ENCODE measurements at regions not wholly inside any gene's neighbourhood (a gene's known extent, or its start where the extent isn't known, plus 50 kb on each side); places are given as distances from the start of the nearest gene placed in this dataset.

- DNase-seq = no peak
Observed at GRCh38 chr6:56765494-56765893, 122.8 kb upstream of the DST start.

DNA sequence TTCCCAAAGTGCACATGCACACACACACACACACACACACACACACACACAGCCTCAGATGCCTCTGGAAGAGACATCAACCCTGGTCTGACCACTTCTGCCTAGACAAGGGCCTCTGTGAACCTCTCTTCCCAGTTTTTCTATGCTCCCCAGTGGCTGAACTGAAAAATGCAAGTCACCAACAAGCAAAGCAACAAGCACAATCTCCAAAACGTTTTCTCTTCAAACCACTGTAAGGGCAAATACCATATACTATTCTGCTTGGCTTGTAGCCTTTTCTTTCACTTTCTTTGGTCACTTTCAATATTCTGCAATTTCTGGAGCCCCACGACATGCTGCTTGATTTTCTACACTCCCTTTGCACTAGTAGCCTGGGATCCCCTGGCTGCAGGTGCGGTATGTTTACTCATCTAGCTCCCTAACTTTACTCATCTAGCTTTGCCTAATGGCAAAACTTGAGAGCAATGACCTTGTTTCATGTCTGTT is 121.4 kb upstream of the DST start:
- DNase-seq = no peak

DNA sequence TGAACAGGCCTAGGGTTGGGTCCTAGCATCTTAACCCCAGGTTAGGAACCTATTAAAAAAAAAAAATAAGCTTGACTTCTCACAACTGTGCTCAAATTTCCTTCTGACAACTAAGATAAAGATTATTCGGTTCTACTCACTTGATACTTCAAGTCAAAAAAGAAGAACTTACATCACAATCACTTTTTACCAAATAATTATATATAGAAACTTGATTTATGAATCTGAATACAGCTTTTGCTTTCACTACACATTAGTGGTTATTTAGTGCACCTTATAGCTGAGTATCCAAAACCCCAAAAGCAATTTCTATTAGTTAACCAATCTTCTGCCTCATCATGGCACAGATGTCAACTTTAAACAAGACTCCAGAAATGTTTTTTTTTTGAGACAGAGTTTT is 119.0 kb upstream of the DST start:
- DNase-seq = no peak

- no peak for DNase-seq
Observed at GRCh38 chr6:56760842-56761241, 118.2 kb upstream of the DST start.

- DNase-seq = no peak
Observed at GRCh38 chr6:56759521-56759920, 116.8 kb upstream of the DST start.

GRCh38 chr6:56758553-56758952 is 115.9 kb upstream of the DST start:
- no peak for DNase-seq

- DNase-seq = no peak
Observed at GRCh38 chr6:56758120-56758519, 115.4 kb upstream of the DST start.

- DNase-seq = no peak
Observed at GRCh38 chr6:56757588-56757984, 114.9 kb upstream of the DST start.

- DNase-seq = no peak
Observed at GRCh38 chr6:56756791-56757587, 114.3 kb upstream of the DST start.

- no peak for DNase-seq
Observed at GRCh38 chr6:56756219-56756789, 113.6 kb upstream of the DST start.

GRCh38 chr6:56755040-56755439 is 112.4 kb upstream of the DST start:
- DNase-seq = no peak

DNA sequence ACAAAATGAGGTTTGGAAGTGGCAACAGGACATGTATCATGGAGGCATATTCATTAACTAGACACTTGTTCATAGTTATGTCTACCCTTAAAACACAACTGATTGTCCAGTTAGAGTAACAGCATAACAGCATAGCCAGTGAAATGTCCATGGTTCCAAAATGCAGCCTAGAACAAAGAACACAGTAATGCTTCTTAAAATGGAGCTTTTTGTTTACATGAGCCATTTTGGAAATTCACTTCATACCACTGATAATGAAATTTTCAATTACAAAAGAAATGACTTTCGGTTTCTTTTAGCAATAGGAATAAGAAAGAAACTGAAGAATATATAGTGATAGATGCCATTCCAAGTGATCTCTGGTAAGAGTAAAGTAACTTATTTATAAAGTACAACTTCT is 111.1 kb upstream of the DST start:
- DNase-seq = no peak

- DNase-seq = no peak
Observed at GRCh38 chr6:56752534-56752933, 109.8 kb upstream of the DST start.

GRCh38 chr6:56752009-56752408 is 109.3 kb upstream of the DST start:
- DNase-seq = no peak

DNA sequence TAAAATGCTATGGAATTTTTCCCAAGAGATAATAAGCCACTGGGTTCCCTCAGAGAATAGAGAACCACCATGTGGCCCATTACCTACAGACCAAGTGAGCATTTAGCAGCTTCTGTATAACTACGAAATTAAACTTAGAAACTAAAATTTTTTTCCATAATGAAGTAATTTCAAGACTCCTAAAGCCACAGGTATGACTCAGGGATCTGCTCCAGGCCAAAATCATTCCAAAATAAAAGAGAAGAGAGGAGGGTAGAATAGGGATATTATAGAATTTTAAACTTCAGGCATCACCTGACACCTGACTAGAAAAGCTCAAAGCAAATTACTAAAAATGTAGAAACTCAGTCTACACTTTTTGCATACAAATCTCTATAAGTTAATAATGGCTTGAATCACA is 108.9 kb upstream of the DST start:
- DNase-seq = no peak

DNA sequence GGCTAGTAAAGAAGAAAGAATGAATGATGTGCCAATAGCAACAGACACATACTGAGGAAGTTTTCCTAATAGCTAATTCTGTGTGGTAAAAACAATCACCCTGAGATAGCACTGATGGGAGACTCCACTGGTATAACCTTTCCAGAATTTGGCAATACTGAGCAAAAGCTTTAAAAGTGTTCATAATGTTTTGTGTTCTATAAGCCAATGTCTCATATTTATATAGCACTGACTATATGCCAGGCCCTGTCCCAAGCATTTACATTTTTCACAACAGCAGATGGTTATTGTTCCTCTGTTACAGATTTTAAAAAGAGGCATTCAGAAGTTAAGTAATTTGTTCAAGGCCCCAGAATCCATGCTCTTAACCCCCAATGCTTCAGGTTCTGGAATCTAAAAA is 108.0 kb upstream of the DST start:
- DNase-seq = no peak

DNA sequence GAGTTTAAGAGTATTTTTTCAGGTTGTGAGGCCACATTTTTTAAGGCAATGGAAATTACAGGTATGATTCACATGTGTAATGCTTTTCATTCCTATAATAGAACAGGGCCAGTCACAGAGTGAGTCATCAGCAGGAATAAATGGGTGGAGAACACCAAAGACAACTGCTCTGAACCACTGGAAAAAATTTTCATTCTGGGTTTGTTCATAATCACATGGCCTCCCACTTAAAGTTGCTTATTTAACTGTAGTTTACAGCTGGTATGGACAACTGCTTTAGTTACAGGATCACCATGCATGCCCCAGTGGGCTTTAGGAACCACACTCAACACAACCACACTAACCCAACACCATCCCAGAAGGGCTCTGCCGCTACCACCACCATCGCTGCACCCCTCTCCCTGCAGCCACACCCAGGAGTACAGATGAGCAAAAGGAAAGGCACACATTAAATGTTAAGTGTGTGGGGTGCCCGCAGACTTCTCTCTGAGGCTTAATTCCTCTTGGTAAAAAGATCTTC is 107.0 kb upstream of the DST start:
- DNase-seq = no peak

DNA sequence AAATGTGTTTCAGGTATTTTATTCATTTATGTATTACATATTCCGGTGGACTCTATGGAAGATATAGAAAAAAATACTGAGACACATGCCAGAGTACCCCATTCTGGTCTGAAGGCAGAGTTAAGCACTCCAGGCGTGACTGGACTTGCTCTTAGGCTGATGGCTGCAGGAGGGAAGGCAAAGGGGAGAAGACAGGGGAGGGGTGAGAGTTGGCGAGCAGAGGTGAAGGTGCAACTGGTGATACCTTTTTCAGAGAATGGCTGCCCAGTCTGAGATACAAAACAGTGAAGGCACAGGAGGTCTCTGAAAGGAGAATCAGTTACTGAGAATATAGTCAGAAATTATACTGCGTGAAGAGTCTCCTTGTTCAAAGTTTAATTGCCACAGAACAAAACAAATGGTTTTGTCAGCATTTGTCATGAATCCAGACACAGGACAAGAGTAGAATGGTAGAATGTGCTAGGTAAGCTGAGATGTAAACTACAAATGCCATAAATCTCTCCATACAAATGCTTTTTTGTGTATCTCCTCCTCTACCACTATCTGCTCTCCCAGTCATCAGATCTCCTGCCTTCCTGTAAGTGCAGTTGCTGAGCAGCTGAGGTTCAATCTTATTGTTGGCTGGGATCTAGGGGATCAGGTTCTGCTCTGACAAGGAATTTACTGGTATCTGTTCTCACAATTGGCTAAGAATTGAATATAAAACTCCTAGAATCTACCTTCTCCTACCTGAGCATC is 104.2 kb upstream of the DST start:
- no peak for DNase-seq

DNA sequence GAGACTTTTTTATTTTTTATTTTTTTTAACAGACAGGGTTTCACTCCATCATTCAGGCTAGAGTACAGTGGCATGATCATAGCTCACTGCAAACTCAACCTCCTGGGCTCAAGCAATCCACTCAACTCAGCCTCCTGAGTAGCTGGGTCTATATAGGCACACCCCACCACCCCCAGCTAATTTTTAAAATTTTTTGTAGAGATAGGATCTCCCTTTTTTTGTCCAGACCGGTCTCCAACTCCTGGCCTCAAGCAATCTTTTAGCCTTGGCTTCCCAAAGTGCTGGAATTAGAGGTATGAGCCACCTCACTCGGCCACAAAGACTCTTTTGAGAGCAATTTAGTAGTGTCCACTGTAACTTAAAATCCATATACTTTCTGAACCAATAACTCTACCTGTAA is 103.3 kb upstream of the DST start:
- no peak for DNase-seq

- no peak for DNase-seq
Observed at GRCh38 chr6:56745081-56745480, 102.4 kb upstream of the DST start.

DNA sequence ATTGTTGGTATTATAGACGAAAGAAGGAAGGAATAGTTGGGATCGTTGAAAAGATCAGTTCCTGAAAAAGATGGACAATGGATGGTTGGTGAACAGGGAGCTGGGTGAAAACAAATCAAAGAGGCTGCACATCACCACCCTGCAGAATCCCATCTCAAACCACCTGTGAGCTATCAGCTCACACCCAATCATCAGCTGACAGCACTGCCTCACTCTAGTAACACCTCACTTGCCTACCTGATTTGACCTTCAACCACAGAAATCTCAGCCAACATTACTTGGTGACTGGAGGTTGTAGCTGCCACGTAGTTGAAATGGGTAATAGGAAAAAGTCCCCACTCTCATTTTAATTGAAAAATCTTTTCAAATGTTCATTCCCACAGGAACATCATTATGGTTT is 101.8 kb upstream of the DST start:
- no peak for DNase-seq

- no peak for DNase-seq
Observed at GRCh38 chr6:56742122-56742791, 99.6 kb upstream of the DST start.

GRCh38 chr6:56741472-56741871 is 98.8 kb upstream of the DST start:
- DNase-seq = no peak
